ENCODE measurements at regions not wholly inside any gene's neighbourhood (a gene's known extent, or its start where the extent isn't known, plus 50 kb on each side); places are given as distances from the start of the nearest gene placed in this dataset.

DNA sequence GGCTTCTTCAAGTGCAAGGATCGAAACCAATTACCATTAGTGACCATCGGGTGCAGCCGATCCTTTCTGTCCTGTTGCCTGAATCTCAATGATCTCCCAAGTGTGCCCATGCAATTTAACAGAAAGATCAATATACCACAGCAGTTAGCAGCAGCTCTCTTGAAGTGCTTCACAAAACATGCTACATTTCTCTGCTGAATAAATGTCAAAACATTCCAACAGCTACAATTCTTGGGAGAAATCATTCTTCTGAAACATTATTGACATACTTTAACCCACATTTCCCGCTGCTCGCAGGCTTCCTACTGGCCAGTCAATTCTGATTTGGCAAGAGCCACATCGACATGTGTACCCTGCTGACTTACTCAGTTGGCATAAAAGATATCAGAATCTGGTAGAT lies 907.7 kb downstream of the TMEM182 start:
- WGBS, 2 donors = 83 to 85% methylated on average over 6 of the region's 6 CpGs
- no peaks in the 10 kb centered on the region for H3K4me1 ChIP-seq
- TF ChIP-seq, protein P1, sequence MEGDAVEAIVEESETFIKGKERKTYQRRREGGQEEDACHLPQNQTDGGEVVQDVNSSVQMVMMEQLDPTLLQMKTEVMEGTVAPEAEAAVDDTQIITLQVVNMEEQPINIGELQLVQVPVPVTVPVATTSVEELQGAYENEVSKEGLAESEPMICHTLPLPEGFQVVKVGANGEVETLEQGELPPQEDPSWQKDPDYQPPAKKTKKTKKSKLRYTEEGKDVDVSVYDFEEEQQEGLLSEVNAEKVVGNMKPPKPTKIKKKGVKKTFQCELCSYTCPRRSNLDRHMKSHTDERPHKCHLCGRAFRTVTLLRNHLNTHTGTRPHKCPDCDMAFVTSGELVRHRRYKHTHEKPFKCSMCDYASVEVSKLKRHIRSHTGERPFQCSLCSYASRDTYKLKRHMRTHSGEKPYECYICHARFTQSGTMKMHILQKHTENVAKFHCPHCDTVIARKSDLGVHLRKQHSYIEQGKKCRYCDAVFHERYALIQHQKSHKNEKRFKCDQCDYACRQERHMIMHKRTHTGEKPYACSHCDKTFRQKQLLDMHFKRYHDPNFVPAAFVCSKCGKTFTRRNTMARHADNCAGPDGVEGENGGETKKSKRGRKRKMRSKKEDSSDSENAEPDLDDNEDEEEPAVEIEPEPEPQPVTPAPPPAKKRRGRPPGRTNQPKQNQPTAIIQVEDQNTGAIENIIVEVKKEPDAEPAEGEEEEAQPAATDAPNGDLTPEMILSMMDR (IDR thresholded peaks at IDR 0.05) = no peak
- ATAC-seq (no peak), DNase-seq (no peak)
- H3K27ac ChIP-seq = no peak overlapping the region
- H3K4me3 ChIP-seq = no peak overlapping the region
- no peaks in the 10 kb centered on the region for H3K36me3 ChIP-seq
- intact Hi-C loops (cut with DNase I) = no loop called here
- no peaks in the 10 kb centered on the region for H3K9me3 ChIP-seq
- no peaks in the 10 kb centered on the region for H3K27me3 ChIP-seq
